ENCODE measurements at regions not wholly inside any gene's neighbourhood (a gene's known extent, or its start where the extent isn't known, plus 50 kb on each side); places are given as distances from the start of the nearest gene placed in this dataset.

DNA sequence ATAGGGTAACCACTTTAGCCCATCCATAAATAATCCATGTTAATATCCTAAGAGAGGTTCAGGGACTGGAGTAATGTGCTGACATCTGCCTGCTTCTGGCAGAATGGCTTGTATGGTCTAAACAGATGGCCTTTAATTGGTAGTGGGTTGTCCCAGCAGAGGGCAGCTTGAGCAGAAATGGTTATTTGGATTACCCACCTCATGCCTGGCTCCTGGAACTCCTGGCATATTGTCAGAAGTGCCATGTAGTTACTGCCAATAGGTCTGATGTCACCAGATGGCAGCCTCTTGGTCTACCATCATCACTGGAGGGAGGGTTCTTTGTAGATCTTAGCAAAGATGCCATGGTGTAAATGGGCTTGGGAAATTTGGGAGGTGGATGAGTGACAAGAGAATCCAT lies 157.5 kb upstream of the SOX9 start:
- no peak for DNase-seq (ENCODE audit: low read depth)

DNA sequence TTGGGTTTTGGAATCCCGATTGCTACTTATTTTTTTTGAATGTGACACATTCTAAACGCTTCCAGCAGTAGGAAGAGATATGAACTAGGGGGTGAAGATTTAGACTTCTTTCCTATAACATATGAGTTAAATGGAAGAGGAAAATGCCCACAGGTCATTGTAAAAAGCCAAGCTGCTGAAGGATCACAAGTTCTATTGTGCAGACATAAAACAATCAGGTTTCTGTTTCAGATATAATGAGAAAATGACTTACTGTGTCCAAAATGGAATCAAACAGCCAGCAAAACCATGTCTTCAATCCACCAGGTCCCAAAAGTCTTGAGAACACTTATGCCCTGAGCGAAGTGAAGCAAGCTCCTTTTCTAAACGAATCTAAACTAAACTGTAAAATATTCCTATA lies 157.0 kb upstream of the SOX9 start:
- DNase-seq (ENCODE audit: low read depth): no peak

DNA sequence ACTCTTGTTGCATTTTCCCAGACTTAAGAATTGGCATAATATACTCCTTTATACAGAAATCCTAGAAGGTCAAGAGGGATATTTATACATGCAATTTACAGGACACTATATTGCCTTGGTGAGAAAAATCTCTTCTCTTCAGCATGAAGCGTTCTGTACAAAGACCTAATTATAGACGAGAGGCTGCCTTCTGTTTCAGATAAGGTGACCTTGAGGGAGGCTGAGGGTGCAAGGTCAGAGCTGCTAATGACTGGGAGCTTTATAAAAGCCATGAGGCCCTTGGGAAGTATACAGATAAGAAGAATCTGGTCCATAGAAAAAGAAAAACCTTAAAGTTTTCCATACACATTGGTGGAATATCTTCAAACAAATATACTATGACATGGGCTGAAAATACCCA lies 156.3 kb upstream of the SOX9 start:
- DNase-seq (ENCODE audit: low read depth): no peak

DNA sequence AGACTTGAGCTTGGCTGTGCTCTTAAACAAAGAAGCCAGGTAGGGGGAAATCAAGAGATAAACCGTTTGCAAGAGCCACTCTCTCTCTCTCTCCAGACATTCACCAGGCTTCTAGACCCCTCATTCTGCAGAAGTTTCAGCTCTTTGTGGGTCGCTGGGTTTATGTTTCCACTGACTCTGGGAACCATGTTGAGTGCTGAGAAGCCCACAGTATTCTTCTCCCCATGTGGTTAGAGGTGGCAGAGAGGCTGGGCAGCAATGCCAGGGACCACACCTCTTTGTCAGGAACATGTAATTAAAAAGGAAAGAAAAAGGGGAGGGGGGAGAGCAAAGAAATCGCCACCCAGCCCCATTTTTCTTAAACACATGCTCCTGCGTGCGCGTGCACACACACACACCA lies 154.8 kb upstream of the SOX9 start:
- DNase-seq (ENCODE audit: low read depth): no peak

DNA sequence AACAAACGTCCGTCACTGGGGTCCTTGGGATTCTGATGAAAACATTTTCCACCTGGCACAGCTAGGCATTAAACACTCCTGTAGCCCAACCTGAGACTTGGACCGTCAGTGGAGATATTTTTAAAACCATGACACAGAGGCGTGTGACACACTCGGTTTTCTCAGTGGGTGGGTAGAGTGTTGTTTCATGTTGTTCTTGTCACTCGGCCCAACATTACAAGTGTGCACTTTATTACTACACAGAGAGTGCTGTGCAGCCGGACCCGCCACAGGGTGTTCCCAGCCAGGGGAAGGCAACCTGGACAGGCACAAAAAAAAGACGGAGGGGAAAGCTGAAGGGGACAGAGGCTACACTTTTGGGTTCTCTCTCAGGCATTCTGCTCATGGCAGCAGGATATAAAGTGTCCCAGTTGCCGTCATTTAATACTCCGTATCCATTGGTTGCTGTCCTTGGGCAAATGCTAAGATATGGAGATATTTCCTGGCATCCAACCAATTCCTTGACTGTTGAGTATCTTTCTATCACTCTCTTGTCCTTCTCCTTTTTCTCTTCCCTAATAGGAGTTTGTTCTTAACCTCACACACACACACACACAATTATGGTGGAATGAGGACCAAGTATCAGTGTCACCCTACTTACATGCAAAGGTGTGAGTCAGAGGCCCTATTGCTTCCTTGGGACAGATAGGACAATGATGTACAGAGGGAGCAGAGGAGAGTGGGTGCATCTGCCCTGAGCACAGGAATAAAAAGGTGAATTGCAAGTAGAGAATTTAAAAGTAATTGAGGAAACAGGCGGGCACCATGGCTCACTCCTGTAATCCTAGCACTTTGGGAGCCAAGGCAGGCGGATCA lies 154.1 kb upstream of the SOX9 start:
- no peak for DNase-seq (ENCODE audit: low read depth)

DNA sequence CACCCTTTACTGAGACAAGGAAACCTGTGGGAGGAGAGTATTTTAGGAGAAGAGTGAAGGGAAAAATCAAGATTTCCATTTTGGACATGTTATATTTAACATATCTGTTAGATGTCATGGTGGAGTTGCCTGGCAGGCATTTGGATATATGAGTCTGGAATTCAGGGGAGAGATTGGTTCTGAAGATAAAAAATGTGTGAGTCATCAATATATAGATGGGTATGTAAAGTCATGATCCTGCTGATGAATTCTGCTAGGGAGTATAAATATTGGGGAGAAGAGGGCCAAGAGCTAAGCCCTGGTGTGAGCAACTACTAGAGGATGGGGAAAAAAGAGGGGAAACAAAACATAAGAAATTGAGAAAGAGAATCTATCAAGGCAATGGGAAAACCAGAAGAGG lies 151.3 kb upstream of the SOX9 start:
- no peak for DNase-seq (ENCODE audit: low read depth)

DNA sequence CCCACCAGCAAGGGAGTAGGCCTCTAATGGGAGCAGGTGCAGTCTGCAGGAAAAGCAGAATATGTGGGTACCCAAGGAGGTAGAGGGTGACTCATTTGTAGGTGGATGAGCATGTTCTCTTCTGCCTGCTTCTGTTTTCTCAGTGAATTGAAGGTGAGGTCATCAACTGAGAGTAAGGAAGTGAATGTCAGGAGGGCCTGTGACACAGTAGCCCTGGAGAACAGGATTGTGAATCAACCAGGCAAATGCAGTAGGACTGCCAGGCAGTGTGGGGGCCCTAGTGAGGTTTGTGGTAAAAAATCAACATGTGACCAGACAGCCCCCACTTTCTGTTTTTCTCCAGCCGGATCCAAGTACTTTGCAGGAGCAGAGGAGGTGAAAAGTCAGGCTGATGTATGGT lies 150.5 kb upstream of the SOX9 start:
- peak; percentile 77 for DNase-seq (ENCODE audit: low read depth)

DNA sequence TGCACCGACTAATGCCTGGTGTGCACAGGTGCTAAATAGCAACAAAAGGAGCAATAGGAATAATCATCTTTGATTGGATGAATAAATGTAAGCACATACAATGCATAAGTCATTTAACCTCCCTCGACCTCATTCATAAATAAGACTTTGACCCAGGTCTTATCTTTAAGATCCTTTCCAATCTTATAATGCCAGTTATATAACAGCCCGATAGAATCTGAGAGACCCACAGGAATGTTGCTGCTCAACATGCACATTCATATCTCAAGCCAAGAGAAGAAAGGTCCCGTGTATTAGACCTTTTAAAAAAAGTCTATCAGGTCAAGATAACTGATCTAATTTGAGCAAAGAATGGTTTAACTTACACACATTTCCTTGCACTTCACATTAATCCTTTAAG lies 146.8 kb upstream of the SOX9 start:
- no peak for DNase-seq (ENCODE audit: low read depth)

DNA sequence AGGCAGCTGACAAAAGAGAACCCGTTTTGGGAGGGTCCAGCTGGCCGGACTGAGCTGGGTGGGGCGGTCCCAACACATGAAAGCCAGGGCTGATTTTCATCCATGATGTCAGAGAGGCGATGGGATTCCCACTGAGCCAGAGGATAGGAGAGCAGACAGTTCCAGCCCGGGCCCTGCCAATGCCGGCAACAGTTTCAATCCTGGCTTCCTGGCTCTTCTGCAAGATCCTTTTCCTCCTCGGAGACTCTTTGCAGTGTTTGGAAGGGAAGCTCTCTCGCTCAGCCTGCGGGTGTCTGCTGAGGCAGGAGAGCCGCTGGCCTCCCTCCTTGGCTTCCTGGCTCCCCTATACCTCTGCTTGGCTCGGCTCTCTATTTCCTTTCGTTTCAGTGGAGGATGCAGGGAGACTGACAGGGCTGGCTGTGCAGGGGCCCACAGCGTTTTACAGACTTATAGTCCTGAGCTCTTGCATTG lies 145.5 kb upstream of the SOX9 start:
- DNase-seq (ENCODE audit: low read depth): no peak

DNA sequence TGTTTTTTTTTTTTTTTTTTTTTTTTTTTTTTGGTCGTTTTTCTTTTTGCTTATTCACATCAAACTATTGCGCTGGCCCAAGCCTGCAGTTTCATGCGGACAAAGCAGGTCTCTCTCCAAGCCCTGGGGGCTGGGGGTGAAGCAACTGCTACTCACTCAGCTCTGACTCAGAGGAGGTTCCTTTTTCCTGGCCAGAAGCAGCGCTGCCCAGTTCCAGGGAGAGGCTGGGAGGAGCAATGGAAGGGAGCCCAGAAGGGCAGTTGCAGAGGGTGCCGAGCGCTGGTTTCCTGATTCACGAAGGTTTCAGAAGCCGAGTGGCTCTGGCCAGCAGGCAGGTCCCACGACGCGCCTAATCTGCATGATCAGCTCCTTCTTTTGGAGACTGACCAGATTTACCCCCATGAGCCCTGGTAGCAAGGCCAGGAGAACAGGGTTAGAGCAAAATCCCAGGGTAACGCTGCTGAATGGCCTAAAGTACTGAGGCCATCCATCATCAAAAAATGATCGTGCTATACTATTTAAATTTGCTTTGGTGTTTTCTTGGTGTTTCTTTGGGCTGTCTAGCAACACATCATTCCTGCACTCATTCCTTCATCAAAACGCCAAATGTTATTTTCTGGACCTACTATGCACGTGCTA lies 144.7 kb upstream of the SOX9 start:
- DNase-seq (ENCODE audit: low read depth): peak; percentile 86

DNA sequence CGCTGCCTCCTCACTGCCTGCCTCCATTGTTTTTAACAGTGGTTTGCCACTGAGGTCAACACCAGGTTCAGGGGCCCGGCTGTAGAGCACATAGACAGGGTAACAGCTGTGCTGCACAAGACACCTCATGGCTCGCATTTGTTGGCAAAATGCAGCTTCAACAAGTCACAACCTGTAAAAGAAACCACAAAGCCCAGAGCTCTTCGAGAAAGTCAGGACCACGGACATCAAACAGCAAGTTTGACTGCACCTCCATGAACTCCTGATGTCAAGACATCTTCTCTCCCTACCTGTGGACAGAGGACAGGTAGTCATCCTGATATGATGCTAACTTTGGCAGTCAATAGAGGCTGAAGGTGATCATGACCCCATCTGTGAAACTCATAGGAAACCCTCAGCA lies 142.4 kb upstream of the SOX9 start:
- no peak for DNase-seq (ENCODE audit: low read depth)

DNA sequence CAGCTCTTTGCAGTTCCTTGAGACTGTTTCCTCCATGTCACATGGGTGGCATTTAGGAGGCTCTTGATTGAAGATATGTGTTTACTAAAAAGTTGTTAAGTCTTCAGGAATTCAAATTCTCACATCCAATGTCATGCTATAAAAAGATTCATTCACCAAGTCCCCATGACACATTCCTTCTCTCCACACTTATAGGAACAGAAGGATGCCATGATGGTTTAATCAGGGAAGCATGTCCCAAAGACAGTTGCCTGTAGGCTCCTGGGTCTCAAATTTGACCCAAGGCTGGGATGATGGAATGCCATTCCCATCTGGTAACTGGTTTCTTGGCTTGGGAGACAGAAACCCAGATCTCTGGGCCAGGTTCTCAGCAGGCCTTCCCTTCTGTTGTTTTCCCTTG lies 140.6 kb upstream of the SOX9 start:
- no peak for DNase-seq (ENCODE audit: low read depth)

DNA sequence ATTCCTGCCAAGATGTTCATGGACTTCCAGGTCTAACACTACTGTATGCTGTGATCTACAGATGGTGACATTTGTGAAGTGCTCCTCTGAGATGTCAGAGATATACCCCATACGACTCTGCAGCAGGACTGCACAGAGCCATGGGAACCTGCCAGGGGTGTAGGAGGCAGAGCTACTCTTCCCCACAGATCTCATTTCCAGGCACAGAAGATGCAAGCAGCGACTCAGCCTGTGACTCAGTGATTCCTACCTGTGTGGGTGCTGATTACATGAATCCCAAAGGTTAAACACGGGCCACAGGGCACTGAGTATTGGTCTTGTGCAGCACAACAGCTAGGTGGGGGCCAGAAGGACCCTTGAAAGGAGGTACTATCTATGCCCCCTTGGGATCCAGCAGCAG lies 137.0 kb upstream of the SOX9 start:
- peak; percentile 9 for DNase-seq (ENCODE audit: low read depth)

DNA sequence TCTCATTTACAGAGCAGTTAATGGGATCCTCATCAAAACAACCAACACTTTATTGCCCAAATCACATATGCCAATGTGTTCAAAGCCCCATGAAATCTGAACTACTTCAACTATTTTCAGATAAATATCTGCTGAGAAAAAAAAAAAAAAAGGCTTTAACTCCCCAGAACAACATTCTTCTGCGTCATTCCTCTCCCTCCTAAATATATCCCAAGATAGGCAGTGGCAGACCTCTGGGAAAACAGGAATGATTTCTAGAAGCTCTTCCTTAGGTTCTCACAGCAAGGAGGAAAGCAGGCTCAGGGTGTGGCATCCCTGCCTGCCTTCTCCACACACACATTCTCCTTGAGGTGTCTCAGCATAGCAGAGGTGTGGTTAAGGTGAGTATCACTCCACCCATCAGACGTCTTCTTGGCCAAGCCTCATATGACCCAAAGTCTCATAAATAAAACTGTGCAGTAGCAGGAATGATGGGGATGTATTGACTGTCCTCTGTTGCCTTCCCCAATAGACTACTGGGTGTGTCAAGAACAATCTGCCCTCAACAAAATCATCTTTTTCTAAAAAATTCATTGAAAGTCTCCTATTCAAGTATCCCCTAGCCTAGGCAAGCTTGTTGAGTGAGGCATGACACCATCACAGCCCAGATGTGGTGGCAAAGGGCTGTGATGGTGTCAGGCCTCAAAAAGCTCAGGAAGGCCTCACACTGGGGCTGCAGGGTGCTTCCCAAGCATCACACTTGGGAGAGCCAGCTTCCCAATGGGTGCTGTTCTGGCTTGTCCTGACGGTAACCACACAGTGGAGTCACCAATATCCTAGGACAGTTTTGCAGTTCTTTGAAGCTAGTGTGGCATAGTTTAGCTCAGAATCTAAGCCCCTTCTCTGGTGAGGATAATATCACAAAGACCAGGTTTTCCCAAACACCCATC lies 135.4 kb upstream of the SOX9 start:
- peak; percentile 9 for DNase-seq (ENCODE audit: low read depth)

DNA sequence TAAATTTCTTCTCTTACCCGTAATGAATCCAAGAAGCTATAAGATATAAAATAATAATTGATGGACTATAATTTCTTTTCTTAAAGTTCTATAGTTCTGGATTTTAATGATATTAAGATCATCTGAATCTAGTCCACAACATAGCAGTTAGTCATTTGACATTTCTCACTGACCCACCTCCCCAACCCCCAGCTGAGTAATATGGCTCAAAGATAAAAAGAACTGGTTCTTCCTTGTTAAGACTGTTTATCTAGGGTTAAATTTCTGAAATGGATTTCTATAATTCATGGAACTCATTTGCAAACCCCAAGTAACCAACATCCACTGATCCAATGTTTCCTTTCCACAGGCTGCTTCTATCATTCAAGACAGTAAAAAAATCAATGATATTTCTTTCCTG lies 133.9 kb upstream of the SOX9 start:
- DNase-seq (ENCODE audit: low read depth): no peak

DNA sequence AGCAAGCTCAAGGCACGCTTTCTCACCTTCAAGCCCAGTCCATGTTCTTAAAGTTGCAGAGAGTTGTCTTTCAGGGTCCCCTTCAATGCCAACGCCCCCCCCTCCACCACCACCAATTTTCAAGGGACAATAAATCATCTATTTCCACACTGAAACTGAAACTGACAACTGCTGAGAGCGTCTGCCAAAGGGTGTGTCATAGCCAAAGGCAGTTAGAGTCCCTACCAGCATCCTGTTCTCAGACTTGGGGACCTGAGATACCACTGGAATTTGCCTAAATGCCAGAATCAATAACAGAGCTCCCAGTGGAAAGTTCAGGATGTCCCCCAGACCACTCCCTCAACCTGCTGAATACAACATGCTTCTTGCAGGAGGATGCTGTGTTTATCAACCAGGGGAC lies 133.2 kb upstream of the SOX9 start:
- no peak for DNase-seq (ENCODE audit: low read depth)

DNA sequence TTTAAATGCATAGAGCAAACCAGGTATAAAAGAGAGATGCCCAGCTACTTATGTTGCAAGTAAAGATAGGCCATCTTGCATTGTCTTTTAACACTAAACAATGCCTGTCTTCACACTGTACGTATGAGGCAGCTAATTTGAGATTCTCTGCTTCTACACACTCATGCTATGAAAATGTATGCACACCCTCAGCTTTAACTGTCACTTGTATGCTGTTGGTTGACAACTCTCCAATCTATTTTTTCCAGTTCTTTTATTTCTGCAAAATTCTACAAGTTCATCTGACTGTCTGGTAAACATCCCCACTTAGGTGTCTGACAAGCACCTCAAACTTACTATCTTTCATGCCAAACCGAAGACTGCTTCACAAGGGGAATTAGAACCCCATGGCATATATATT lies 131.7 kb upstream of the SOX9 start:
- DNase-seq (ENCODE audit: low read depth): no peak

DNA sequence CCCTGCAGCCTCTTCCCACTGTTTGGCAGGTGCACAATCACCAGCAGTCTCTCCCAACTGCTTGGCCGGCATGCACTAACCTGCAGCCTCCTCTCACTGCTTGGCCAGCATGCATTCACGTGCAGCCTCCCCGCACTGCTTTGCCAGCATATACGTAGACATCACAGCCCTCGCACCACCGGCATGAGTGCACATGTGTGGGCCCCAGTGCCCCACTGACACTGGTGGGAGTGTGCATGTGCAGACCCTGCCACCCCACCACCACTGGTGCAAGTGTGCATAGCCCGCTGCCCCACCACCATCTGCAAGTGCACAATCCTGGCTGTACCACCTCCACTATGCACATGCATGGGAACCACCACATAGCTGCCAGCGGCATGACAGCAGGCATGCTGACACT lies 127.5 kb upstream of the SOX9 start:
- no peak for DNase-seq (ENCODE audit: low read depth)

DNA sequence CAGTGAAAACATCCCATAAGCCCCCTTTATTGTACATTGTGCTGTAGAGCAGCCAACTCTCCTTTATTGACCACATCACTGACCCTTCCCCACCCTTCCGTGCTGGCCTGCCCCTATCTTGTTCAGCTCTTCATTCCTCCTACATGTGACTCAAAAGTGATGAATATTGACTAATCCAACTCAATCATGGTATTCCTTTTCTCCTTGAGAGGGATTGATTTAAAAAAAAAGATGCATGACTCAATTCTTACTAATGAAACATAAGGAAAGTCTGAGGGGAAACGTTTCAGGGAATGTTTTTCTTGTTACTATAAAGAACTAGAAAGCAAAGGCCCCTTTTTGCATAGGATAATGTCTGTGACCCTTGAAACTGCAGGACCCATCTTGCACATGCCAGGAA lies 125.2 kb upstream of the SOX9 start:
- peak; percentile 6 for DNase-seq (ENCODE audit: low read depth)

DNA sequence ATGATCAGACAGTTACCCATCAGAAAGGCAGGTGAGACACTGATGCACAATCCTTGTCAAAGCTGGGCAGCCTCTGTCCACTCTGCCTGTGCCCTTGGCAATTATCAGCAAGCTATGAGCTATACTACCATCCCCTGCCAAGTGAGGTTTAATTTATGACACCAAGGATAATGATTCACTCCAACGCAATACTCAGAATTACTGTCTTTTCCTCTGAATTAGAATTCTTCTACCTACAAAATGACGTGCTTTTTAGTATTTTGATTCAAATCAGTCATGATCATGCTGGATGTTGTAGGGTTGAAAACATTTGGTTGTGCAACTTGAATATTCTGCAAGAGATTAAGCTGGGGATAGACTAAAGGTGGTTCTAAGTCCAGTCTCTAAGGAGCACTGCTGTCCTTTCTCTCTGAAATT lies 116.8 kb upstream of the SOX9 start:
- DNase-seq (ENCODE audit: low read depth): peak; percentile 18

DNA sequence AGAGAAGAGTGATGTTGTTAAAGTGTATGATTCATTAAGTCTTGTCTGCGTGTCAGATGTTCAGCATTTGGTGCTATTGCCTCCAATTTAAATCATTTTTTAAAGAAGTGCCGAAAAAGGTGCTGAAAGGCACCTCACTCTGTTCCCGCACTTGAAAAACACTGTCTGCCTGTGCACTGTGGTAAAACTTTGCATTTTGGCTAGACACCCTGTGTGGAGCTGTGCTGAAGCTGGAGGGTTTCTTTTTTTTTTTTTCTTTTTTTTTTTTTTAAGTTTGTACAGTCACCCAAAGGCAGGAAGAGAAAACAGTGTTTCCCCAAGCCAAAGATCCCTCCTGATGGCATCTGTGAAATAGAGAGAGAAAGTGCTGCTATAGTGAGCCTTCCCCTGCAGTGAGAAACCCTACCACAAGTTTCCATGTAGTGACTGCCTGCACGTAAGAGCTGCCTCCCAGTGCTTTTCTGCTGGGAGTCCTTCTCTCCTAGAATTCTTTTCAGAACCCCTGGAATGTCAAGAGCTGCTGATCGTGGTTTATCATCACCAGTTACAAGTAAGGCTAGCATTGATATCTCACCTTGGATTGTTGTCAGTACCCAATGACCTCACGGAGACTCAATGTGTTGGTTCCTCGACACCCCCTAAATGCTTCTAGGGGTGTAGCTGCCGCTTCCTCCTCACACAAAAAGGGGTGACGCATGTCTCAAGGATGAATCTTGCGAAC lies 116.0 kb upstream of the SOX9 start:
- no peak for DNase-seq (ENCODE audit: low read depth)
